Prostate gland (tissue), 2 donors: ENCODE measurements at regions not wholly inside any gene's neighbourhood (a gene's known extent, or its start where the extent isn't known, plus 50 kb on each side); places are given as distances from the start of the nearest gene placed in this dataset.

Experiments used
- DNase-seq: peaks from one replicate; pipeline ENCODE4 v3.0.0-alpha.2; 2019; ENCODE audit warnings: low spot score
- H3K27ac ChIP-seq, 2 donors: fragments of 200-600 bp; sonication (generic); 2 replicates each; pipeline ENCODE4 v1.5.1; 2017 to 2019
- H3K27me3 ChIP-seq: fragments of 200-600 bp; sonication (generic); replicated peaks from 2 replicates; pipeline ENCODE4 v1.5.1; 2019; ENCODE audit not compliant: insufficient read depth
- H3K36me3 ChIP-seq, 2 donors: fragments of 200-600 bp; sonication (generic); 1 replicate in 1 of 2; 2 replicates in 1 of 2; pipeline versions ENCODE4 v1.5.1 to v1.8.1; 2017 to 2019
- H3K4me1 ChIP-seq: fragments of 200-600 bp; sonication (generic); replicated peaks from 2 replicates; pipeline ENCODE4 v1.5.1; 2019
- H3K4me3 ChIP-seq, 2 donors: fragments of 200-600 bp; sonication (generic); 2 replicates each; pipeline ENCODE4 v1.5.1; 2017 to 2019
- H3K9me3 ChIP-seq: fragments of 200-600 bp; sonication (generic); 2 replicates; pipeline ENCODE4 v1.5.1; 2017
- POLR2A ChIP-seq: fragments of 450-650 bp; IDR thresholded peaks from one replicate; pipeline ENCODE4 v1.6.1; 2016; ENCODE audit warnings: antibody characterized with exemption, mild to moderate bottlenecking
- POLR2AphosphoS5 ChIP-seq: sonication (generic); formaldehyde crosslinking; IDR thresholded peaks from one replicate; pipeline ENCODE4 v1.6.1; 2017; ENCODE audit warnings: antibody characterized with exemption
- WGBS: methylation state at CpG from one replicate; pipeline ENCODE4 v1.1.5; 2018; 5-methylcytosine and 5-hydroxymethylcytosine counted together
- intact Hi-C: fragments of 100-400 bp; cut with DNase I; formaldehyde crosslinking; loops from one replicate; pipeline ENCODE4 v1.14.2; 2022
- TF ChIP-seq, protein P1 (sequence below), 4 experiments: fragments of 200-600 bp in 2 of 4; fragments of 450-650 bp in 2 of 4; sonication (generic) in 2 of 4; IDR thresholded peaks; 1 replicate in 3 of 4; 2 replicates in 1 of 4; pipeline ENCODE4 v1.5.1; 2016 to 2019; ENCODE audit warnings: antibody characterized with exemption in 4 of 4, mild to moderate bottlenecking in 2 of 4, moderate library complexity in 2 of 4

DNA sequence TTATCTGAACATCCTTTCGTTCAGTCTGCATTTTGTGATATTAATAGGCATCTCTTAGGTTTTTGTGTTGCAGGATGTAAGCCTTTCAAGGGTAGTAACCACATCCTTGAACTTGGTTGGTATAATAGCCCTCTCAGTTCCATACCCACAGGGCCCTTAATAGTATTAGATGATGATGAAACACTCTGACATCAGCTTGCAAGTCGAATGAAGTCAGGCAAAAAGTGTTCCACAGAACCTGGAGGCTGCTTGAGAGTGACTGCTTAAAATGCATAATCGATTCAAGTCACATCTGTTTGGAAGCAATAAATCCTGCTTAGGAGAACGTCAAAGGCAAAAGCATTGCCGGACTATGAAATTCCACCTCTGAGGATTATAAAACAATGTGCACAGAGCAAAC, 415.6 kb upstream of the KAZN start:
- intact Hi-C loops, result no loop called here
- no peak overlapping the region for H3K4me3 ChIP-seq
- TF ChIP-seq, protein P1, sequence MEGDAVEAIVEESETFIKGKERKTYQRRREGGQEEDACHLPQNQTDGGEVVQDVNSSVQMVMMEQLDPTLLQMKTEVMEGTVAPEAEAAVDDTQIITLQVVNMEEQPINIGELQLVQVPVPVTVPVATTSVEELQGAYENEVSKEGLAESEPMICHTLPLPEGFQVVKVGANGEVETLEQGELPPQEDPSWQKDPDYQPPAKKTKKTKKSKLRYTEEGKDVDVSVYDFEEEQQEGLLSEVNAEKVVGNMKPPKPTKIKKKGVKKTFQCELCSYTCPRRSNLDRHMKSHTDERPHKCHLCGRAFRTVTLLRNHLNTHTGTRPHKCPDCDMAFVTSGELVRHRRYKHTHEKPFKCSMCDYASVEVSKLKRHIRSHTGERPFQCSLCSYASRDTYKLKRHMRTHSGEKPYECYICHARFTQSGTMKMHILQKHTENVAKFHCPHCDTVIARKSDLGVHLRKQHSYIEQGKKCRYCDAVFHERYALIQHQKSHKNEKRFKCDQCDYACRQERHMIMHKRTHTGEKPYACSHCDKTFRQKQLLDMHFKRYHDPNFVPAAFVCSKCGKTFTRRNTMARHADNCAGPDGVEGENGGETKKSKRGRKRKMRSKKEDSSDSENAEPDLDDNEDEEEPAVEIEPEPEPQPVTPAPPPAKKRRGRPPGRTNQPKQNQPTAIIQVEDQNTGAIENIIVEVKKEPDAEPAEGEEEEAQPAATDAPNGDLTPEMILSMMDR (IDR thresholded peaks at IDR 0.05), result no peak
- TF ChIP-seq POLR2A (no peak), POLR2AphosphoS5 (no peak)
- no peaks in the 10 kb centered on the region for H3K9me3 ChIP-seq
- no peaks in the 10 kb centered on the region for H3K4me1 ChIP-seq
- no peaks in the 10 kb centered on the region for H3K27me3 ChIP-seq
- no peak overlapping the region for H3K27ac ChIP-seq
- no peaks in the 10 kb centered on the region for H3K36me3 ChIP-seq
- DNase-seq, result no peak
- WGBS, result 85% methylated on average over 5 of the region's 5 CpGs

DNA sequence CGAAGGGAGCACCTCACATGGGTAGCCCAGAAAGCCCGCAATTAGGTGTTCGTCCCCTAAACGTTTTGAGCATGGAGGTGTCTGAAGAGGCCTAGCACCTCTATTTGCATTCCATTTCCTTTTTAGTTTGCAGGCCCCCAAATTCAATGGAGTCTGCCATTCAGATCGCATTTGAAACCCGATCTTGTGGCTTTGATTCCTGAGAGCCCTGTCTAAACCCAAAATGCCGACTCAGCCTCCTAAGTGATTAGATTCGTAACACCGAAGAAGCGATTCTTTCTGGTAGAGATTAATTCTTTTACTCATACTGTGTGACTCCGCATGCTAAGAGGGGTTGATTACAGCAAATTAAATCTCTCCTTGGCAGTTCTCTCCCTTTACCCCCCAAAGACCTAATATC, 415.2 kb upstream of the KAZN start:
- Histone ChIP-seq H3K4me1 (no peaks in the 10 kb centered on the region), H3K4me3 (no peak overlapping the region), H3K27ac (no peak overlapping the region), H3K9me3 (no peaks in the 10 kb centered on the region), H3K27me3 (no peaks in the 10 kb centered on the region), H3K36me3 (no peaks in the 10 kb centered on the region)
- intact Hi-C loops, result no loop called here
- WGBS, result 91% methylated on average over 11 of the region's 11 CpGs
- TF ChIP-seq, protein P1 (IDR thresholded peaks at IDR 0.05), result no peak
- TF ChIP-seq POLR2A (no peak), POLR2AphosphoS5 (no peak)
- no peak for DNase-seq

DNA sequence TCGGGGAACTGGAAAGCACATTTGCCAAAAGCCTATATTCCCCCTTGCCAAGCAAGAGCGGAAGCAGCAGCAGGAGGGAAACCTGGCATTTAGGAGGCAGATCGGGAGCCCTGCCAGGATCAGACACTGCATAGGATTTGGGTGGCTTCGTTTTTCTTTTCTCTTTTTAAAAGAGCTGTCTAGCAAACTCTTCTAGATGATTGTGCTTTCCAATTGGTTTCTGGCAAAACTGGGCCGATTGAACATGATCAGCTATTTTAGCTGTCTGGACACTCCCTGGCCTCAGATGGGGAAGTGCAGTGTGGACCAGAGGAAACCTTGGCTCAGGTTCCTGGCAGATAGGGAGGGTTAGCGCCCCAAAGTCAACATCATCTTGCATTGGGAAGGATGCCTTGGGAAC, 414.0 kb upstream of the KAZN start:
- Histone ChIP-seq H3K4me1 (no peaks in the 10 kb centered on the region), H3K36me3 (no peaks in the 10 kb centered on the region), H3K27me3 (no peaks in the 10 kb centered on the region), H3K9me3 (no peaks in the 10 kb centered on the region), H3K27ac (no peak overlapping the region), H3K4me3 (no peak overlapping the region)
- 23% methylated on average over 6 of the region's 6 CpGs for WGBS
- DNase-seq, result peak; percentile 24
- intact Hi-C loops, result no loop called here
- TF ChIP-seq POLR2A, result no peak
- no peak for TF ChIP-seq POLR2AphosphoS5
- TF ChIP-seq, protein P1 (IDR thresholded peaks at IDR 0.05), result no peak

DNA sequence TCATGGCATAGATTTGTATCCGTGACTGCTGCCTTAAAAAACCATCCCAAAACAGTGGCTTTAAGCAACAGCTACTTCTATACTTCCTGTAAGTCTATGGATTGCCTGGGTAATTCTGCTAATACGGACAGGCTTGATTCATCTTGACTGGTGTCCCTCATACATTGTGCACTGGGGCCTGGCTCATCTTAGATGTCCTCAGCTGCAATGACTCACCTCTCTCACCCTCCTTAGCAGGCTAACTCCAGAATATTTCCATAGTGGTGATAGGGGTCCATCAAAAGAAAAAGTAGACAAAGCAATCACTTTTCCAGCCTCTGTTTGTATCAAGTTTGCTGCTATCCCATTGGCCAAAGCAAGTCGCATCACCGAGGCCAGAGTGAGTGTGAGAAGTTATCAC, 409.1 kb upstream of the KAZN start:
- no peak for TF ChIP-seq POLR2AphosphoS5
- no peak for TF ChIP-seq POLR2A
- TF ChIP-seq, protein P1 (IDR thresholded peaks at IDR 0.05), result no peak
- no peaks in the 10 kb centered on the region for H3K4me1 ChIP-seq
- intact Hi-C loops, result no loop called here

DNA sequence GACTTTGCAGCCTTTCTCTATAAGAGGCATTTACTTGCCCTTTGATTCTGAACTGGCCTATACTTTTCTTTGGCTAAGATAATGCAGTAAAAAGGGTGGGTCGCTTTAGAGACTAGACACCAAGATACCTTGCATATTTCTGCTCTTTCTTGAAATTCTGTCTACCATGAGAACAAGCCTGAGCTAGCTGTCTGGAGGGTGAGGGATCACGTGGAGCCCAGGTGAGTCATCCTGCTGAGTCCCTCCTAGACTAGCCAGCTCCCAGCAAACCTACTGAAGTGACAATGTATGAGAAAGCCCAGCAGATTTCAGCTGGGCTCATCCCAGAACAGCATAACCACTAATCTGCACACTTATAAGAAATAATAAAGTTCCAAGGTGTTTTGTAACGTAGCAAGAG, 408.0 kb upstream of the KAZN start:
- TF ChIP-seq POLR2AphosphoS5, result peak; percentile 13
- TF ChIP-seq, protein P1 (IDR thresholded peaks at IDR 0.05), result no peak
- no peaks in the 10 kb centered on the region for H3K27me3 ChIP-seq
- H3K4me3 ChIP-seq, result no peak overlapping the region
- 56% methylated on average over 3 of the region's 3 CpGs for WGBS
- no peak overlapping the region for H3K27ac ChIP-seq
- no peaks in the 10 kb centered on the region for H3K4me1 ChIP-seq
- intact Hi-C loops, result no loop called here
- H3K36me3 ChIP-seq, result no peaks in the 10 kb centered on the region
- H3K9me3 ChIP-seq, result no peaks in the 10 kb centered on the region
- peak; percentile 33 for DNase-seq

More for the DNA sequence above, 409.1 kb upstream of the KAZN start:
- Histone ChIP-seq H3K36me3 (no peaks in the 10 kb centered on the region), H3K27ac (no peak overlapping the region), H3K9me3 (no peaks in the 10 kb centered on the region), H3K4me3 (no peak overlapping the region), H3K27me3 (no peaks in the 10 kb centered on the region)
- no peak for DNase-seq
- 92% methylated on average over 4 of the region's 4 CpGs for WGBS
